ENCODE measurements at regions not wholly inside any gene's neighbourhood (a gene's known extent, or its start where the extent isn't known, plus 50 kb on each side); places are given as distances from the start of the nearest gene placed in this dataset.

- TF ChIP-seq, protein P1, sequence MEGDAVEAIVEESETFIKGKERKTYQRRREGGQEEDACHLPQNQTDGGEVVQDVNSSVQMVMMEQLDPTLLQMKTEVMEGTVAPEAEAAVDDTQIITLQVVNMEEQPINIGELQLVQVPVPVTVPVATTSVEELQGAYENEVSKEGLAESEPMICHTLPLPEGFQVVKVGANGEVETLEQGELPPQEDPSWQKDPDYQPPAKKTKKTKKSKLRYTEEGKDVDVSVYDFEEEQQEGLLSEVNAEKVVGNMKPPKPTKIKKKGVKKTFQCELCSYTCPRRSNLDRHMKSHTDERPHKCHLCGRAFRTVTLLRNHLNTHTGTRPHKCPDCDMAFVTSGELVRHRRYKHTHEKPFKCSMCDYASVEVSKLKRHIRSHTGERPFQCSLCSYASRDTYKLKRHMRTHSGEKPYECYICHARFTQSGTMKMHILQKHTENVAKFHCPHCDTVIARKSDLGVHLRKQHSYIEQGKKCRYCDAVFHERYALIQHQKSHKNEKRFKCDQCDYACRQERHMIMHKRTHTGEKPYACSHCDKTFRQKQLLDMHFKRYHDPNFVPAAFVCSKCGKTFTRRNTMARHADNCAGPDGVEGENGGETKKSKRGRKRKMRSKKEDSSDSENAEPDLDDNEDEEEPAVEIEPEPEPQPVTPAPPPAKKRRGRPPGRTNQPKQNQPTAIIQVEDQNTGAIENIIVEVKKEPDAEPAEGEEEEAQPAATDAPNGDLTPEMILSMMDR (conservative IDR thresholded peaks at IDR 0.05; ENCODE audit: low read length), result no peak
- TF ChIP-seq EZH2phosphoT487 (IDR thresholded peaks at IDR 0.05; ENCODE audit: borderline replicate concordance, low read depth, low read length), result no peak
- Histone ChIP-seq H3K4me3 (ENCODE audit: low read depth, low read length, poor library complexity, severe bottlenecking) (no peak overlapping the region), H2AFZ (ENCODE audit: low read length) (no peak overlapping the region), H4K20me1 (ENCODE audit: insufficient read depth, low read length) (no peaks in the 10 kb centered on the region), H3K4me2 (ENCODE audit: low read length) (no peak overlapping the region), H3K9me3 (ENCODE audit: low read length) (no peaks in the 10 kb centered on the region), H3K4me1 (ENCODE audit: insufficient read depth, low read length, poor library complexity, severe bottlenecking) (no peaks in the 10 kb centered on the region), H3K79me2 (ENCODE audit: insufficient read depth, low read depth, low read length) (no peaks in the 10 kb centered on the region), H3K36me3 (ENCODE audit: insufficient read depth, low read length) (no peaks in the 10 kb centered on the region), H3K27ac (ENCODE audit: low read depth, low read length, poor library complexity, severe bottlenecking) (no peak overlapping the region), H3K9me2 (ENCODE audit: insufficient read depth, low read length) (no peaks in the 10 kb centered on the region)
- DNase-seq (ENCODE audit: low spot score), result no peak
- ChIA-PET CTCF (ENCODE audit: unreplicated experiment) (no interaction called here), POLR2A (no interaction called here)
- BruUV-seq (replicated peaks), result no TSS peak
- intact Hi-C loops (cut with micrococcal nuclease; ENCODE audit: unreplicated experiment), result no loop called here
These were observed 244.2 kb upstream of the MEF2C start for GRCh38 chr5:89127191-89127590.

GRCh38 chr5:89125372-89125771 lies 242.4 kb upstream of the MEF2C start:
- CTCF ChIA-PET (ENCODE audit: unreplicated experiment), result no interaction called here
- Histone ChIP-seq H3K36me3 (ENCODE audit: insufficient read depth, low read length) (no peaks in the 10 kb centered on the region), H3K4me2 (ENCODE audit: low read length) (no peak overlapping the region), H4K20me1 (ENCODE audit: insufficient read depth, low read length) (no peaks in the 10 kb centered on the region), H3K4me3 (ENCODE audit: low read depth, low read length, poor library complexity, severe bottlenecking) (no peak overlapping the region), H3K4me1 (ENCODE audit: insufficient read depth, low read length, poor library complexity, severe bottlenecking) (no peaks in the 10 kb centered on the region), H3K27ac (ENCODE audit: low read depth, low read length, poor library complexity, severe bottlenecking) (no peak overlapping the region), H2AFZ (ENCODE audit: low read length) (no peak overlapping the region), H3K9me3 (ENCODE audit: low read length) (no peaks in the 10 kb centered on the region), H3K79me2 (ENCODE audit: insufficient read depth, low read depth, low read length) (no peaks in the 10 kb centered on the region), H3K9me2 (ENCODE audit: insufficient read depth, low read length) (no peaks in the 10 kb centered on the region)
- intact Hi-C loops (cut with micrococcal nuclease; ENCODE audit: unreplicated experiment), result no loop called here
- POLR2A ChIA-PET, result no interaction called here
- no TSS peak for BruUV-seq (replicated peaks)
- no peak for TF ChIP-seq EZH2phosphoT487 (IDR thresholded peaks at IDR 0.05; ENCODE audit: borderline replicate concordance, low read depth, low read length)
- TF ChIP-seq, protein P1 (conservative IDR thresholded peaks at IDR 0.05; ENCODE audit: low read length), result no peak
- DNase-seq (ENCODE audit: low spot score), result no peak

- Histone ChIP-seq H3K36me3 (ENCODE audit: insufficient read depth, low read length) (no peaks in the 10 kb centered on the region), H3K4me3 (ENCODE audit: low read depth, low read length, poor library complexity, severe bottlenecking) (no peak overlapping the region), H3K79me2 (ENCODE audit: insufficient read depth, low read depth, low read length) (no peaks in the 10 kb centered on the region), H3K9me3 (ENCODE audit: low read length) (no peaks in the 10 kb centered on the region), H3K4me1 (ENCODE audit: insufficient read depth, low read length, poor library complexity, severe bottlenecking) (no peaks in the 10 kb centered on the region), H4K20me1 (ENCODE audit: insufficient read depth, low read length) (no peaks in the 10 kb centered on the region), H2AFZ (ENCODE audit: low read length) (no peak overlapping the region), H3K27ac (ENCODE audit: low read depth, low read length, poor library complexity, severe bottlenecking) (no peak overlapping the region), H3K9me2 (ENCODE audit: insufficient read depth, low read length) (no peaks in the 10 kb centered on the region), H3K4me2 (ENCODE audit: low read length) (no peak overlapping the region)
- DNase-seq (ENCODE audit: low spot score), result no peak
- intact Hi-C loops (cut with micrococcal nuclease; ENCODE audit: unreplicated experiment), result no loop called here
- no TSS peak for BruUV-seq (replicated peaks)
- TF ChIP-seq, protein P1 (conservative IDR thresholded peaks at IDR 0.05; ENCODE audit: low read length), result no peak
- no peak for TF ChIP-seq EZH2phosphoT487 (IDR thresholded peaks at IDR 0.05; ENCODE audit: borderline replicate concordance, low read depth, low read length)
- ChIA-PET CTCF (ENCODE audit: unreplicated experiment) (no interaction called here), POLR2A (no interaction called here)
These were observed 240.6 kb upstream of the MEF2C start for GRCh38 chr5:89123581-89123980.

All from OCI-LY7 (cell line).